ENCODE measurements at regions not wholly inside any gene's neighbourhood (a gene's known extent, or its start where the extent isn't known, plus 50 kb on each side); places are given as distances from the start of the nearest gene placed in this dataset.

DNA sequence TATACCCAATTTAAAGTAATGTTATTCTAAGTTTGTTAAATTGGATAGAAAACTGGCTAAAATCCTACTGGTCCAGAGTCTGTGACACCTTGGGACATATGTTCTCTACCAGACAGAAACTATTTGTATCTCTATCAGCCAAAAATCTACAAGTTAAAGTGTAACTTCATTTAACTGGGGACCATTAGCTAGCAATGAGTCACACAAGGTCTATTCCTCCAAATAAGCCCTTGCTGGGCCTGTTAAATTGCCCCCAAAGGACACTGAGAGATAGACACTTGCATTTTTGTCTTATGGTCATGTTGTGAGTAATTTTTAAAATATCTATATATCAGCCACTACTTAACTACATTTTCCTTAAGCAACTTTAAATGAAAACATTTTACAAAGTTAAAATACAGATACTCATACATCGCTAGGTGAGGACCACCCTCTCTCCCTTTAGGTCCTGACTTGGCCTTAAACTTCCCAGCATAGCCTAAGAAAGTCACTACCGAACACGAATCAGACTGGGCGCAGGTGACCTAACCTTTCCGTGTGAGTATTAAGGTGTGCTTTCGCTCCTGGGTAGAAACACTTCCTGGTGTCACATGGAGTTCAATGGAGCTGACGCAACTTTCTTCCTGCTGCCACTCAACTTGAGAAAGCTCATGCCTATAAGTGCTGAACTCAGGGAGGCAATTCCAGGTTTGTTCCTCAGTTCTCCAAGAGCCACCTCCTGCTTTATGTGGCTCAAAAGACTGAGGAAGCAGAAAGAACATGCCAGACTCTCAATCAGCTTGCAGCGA lies 249.1 kb downstream of the DIRAS2 start:
- DNase-seq (ENCODE audit: low read depth in 2 of 2), result no peak
- TF ChIP-seq, protein P1, sequence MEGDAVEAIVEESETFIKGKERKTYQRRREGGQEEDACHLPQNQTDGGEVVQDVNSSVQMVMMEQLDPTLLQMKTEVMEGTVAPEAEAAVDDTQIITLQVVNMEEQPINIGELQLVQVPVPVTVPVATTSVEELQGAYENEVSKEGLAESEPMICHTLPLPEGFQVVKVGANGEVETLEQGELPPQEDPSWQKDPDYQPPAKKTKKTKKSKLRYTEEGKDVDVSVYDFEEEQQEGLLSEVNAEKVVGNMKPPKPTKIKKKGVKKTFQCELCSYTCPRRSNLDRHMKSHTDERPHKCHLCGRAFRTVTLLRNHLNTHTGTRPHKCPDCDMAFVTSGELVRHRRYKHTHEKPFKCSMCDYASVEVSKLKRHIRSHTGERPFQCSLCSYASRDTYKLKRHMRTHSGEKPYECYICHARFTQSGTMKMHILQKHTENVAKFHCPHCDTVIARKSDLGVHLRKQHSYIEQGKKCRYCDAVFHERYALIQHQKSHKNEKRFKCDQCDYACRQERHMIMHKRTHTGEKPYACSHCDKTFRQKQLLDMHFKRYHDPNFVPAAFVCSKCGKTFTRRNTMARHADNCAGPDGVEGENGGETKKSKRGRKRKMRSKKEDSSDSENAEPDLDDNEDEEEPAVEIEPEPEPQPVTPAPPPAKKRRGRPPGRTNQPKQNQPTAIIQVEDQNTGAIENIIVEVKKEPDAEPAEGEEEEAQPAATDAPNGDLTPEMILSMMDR (IDR thresholded peaks at IDR 0.05; ENCODE audit: low read depth, low read length), result no peak
- no peak overlapping the region for H3K4me3 ChIP-seq (replicated peaks in 1 of 2; ENCODE audit: low read depth in 2 of 2, low read length in 2 of 2)

DNA sequence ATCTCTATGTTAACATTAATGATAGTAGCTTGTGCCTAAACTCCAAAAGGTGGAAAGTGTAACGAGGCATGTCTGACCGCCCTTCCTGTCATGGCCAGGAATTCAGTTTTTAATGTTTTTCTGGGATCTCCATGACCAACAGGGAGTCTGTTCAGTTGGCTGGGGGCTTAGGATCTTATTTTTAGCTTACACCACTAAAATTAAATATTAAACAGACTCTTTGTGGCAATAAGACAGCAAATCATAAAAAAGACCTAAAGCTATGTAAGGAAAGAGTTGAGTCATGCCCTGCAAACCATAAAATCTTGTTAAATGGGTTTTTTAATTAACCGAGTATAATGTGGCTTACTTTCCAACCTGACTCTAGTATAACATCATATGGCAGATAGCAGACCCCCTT lies 247.8 kb downstream of the DIRAS2 start:
- H3K4me3 ChIP-seq (replicated peaks in 1 of 2; ENCODE audit: low read depth in 2 of 2, low read length in 2 of 2), result no peak overlapping the region
- DNase-seq (ENCODE audit: low read depth in 2 of 2), result no peak
- TF ChIP-seq, protein P1 (IDR thresholded peaks at IDR 0.05; ENCODE audit: low read depth, low read length), result no peak

DNA sequence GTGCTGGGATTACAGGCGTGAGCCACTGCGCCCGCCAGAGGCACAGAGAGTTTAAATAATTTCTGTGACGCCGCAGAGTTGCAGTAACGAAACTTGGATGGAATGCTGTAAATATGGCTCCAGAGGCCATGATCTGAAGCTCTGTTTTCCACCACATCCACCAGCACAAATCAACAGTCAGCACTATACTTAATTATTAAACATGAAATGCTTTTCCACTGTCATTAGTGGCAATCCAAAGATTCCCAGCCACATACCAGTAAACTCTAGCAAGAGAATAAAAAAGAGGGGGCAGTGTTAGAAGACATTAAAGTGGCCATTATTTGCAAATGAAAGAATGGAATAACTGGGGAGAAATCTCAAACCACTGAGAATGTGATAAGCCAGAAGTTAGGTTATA lies 242.5 kb downstream of the DIRAS2 start:
- DNase-seq (ENCODE audit: low read depth in 2 of 2), result no peak
- TF ChIP-seq, protein P1 (IDR thresholded peaks at IDR 0.05; ENCODE audit: low read depth, low read length), result no peak
- no peak overlapping the region for H3K4me3 ChIP-seq (replicated peaks in 1 of 2; ENCODE audit: low read depth in 2 of 2, low read length in 2 of 2)

DNA sequence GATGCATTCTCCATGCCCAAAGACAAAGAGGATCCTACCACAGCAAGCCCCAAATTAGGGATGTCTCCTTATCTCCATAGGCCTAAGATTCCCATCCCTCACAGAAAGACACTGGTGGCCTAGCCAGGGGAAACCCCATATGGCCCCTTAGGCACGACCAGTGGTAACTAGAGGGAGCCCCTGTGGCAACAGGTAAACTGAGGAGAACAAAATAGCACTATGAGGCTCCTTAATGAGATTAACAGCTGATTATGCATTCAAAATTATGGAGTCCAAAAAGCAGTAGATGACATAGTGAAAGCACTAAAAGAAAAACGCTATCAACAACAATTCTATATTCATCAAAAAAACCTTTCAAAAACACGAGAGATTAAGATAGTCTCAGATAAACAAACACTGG lies 234.0 kb downstream of the DIRAS2 start:
- H3K4me3 ChIP-seq (replicated peaks in 1 of 2; ENCODE audit: low read depth in 2 of 2, low read length in 2 of 2), result no peak overlapping the region
- TF ChIP-seq, protein P1 (IDR thresholded peaks at IDR 0.05; ENCODE audit: low read depth, low read length), result no peak
- DNase-seq (ENCODE audit: low read depth in 2 of 2), result no peak

DNA sequence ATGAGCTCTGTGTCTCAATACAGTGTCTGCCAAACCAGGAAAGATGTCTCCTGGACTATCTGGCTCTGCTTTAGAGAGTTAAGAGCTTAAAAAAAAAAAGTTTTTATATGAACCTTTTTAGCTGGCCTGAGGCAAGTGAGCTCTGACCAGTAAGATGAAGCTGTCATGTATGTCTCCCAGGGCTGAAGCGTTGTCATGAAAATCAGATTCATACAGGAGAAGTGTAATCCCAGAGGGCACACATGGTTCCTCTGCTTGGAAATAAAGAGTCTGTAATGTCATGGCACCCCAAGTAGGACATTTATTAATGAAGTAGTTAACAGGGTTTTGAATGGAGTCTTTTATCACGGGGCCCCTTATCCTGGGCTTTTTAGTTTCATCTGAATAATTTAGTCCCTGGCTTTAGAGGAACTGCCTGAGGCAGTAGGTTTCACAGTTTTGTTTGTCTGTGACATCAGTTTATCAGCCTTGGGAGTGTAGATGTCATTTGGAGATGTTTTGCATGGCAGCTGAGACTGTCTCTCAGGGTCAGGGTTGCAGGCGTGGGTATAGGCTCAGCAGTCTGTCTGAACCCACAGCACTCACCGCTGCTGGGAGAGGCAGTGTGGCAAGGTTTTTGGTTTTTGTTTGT lies 223.3 kb downstream of the DIRAS2 start:
- TF ChIP-seq, protein P1 (IDR thresholded peaks at IDR 0.05; ENCODE audit: low read depth, low read length), result no peak
- H3K4me3 ChIP-seq (replicated peaks in 1 of 2; ENCODE audit: low read depth in 2 of 2, low read length in 2 of 2), result no peak overlapping the region
- no peak for DNase-seq (ENCODE audit: low read depth in 2 of 2)

DNA sequence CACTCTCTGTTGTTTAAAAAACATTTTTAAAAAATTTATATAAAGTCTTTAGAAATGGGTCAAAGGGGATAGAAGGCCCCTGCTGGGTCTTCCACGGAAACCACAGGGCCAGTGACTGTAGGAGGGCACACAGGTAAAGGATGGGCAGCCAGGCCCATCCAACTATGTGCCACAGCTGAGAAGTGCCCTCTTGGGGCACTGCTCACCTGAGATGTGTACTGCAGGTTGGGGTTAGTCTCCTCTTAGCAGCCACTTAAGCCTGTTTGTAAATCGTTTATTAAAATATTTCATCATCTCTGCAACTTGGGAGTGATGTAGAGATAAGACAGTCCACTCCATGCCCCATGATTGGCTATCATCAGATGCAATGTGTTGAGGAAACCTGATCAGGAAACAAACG lies 222.4 kb downstream of the DIRAS2 start:
- no peak overlapping the region for H3K4me3 ChIP-seq (replicated peaks in 1 of 2; ENCODE audit: low read depth in 2 of 2, low read length in 2 of 2)
- no peak for DNase-seq (ENCODE audit: low read depth in 2 of 2)
- TF ChIP-seq, protein P1 (IDR thresholded peaks at IDR 0.05; ENCODE audit: low read depth, low read length), result no peak
